Caki2 (cell line): ENCODE measurements at regions not wholly inside any gene's neighbourhood (a gene's known extent, or its start where the extent isn't known, plus 50 kb on each side); places are given as distances from the start of the nearest gene placed in this dataset.
"Not testable (repeated sequence)": the region's sequence is repeated elsewhere in the genome, so short reads cannot be mapped to it uniquely, and the experiment has no call there.

ENCODE experiments used
- DNase-seq: peaks from one replicate; pipeline ENCODE4 v3.0.0-alpha.2; 2015; ENCODE audit warnings: low read depth
- in situ Hi-C: cut with HindIII; loops from 2 replicates; pipeline ENCODE4 v1.10.0; 2016; ENCODE audit warnings: low sequenced_read_pairs, low pct_unique_long_range_greater_than_20kb, mixed read lengths

DNA sequence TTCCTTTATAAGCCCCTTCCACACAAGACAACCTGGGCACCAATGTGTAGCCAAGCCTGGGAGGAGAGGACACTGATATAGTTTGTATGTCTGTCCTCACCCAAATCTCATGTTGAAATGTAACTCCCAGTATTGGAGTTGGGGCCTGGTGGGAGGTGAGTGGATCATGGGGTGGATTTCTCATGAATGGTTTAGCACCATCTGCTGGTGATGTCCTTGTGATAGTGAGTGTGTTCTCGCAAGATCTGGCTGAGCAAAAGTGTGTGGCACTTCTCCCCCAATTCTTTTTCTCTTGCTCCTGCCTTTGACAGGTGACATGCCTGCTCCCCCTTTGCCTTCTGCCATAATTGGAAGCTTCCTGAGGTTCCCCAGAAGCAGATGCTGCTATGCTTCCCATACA lies 135.8 kb downstream of the USP31 start:
- no peak for DNase-seq
- in situ Hi-C loops: no loop called here

DNA sequence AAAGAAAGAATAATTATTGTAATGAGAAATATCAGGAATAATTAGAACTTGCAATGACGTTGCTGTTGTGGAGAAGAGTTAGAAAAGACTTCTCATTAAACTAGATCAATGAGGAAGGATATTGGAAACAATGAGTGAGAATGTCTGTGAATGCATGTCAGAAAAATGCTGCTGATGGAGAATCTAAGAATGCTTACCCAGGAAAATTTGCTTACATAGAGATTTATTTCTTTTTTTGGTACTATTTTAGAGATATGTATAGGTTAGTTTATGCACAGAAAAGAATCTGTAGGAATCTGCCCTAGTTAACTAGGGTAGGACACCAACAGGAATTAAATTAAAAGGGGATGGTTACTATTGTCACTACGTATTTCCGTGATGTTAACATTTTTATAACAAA lies 140.2 kb downstream of the USP31 start:
- in situ Hi-C loops: no loop called here
- no peak for DNase-seq

- DNase-seq: no peak
- in situ Hi-C loops: no loop called here
Observed at GRCh38 chr16:23008041-23008440, 141.2 kb downstream of the USP31 start.

GRCh38 chr16:23006380-23006779 lies 142.9 kb downstream of the USP31 start:
- in situ Hi-C loops: no loop called here
- no peak for DNase-seq

DNA sequence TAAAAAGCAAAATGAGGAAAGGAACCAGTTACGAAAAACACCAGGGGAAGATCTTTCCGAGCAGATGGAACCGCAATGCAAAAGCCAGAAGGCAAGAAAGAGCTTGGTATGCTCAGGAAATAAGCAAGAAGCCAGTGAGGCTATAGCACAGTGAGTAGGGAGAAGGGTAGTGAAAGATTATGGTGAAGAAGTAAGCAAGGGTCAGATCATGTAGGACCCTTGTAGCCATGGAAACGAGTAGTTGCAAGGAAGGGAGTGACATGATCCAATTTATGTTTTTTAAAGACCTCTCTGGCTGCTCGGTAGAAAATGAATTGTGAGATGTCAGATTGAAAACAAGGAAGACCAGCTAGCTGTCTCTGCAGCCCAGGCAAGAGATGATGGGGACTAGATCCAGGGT lies 143.3 kb downstream of the USP31 start:
- in situ Hi-C loops: no loop called here
- DNase-seq: no peak

GRCh38 chr16:22989598-22989997 lies 159.7 kb downstream of the USP31 start:
- in situ Hi-C loops: no loop called here
- DNase-seq: no peak

- no peak for DNase-seq
- in situ Hi-C loops: no loop called here
Observed at GRCh38 chr16:22983614-22984013, 165.6 kb downstream of the USP31 start.

DNA sequence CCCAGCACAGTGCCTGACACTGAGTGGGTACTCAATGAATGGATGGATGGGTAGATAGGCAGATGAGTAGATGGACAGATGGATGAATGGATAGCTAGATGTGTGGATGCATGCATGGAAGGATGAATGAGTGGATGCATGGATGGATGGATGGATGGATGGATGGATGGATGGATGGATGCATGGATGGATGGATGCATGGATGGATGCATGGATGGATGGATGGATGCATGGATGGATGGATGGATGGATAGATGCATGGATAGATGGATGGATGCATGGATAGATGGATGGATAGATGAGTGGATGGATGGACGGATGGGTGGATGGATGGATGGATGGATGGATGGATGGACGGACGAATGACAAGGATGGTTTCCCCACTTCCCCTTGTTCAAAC lies 166.6 kb downstream of the HS3ST2 start:
- in situ Hi-C loops, DNase-seq: not testable (repeated sequence)

- in situ Hi-C loops: no loop called here
- no peak for DNase-seq
Observed at GRCh38 chr16:22979038-22979437, 165.1 kb downstream of the HS3ST2 start.

DNA sequence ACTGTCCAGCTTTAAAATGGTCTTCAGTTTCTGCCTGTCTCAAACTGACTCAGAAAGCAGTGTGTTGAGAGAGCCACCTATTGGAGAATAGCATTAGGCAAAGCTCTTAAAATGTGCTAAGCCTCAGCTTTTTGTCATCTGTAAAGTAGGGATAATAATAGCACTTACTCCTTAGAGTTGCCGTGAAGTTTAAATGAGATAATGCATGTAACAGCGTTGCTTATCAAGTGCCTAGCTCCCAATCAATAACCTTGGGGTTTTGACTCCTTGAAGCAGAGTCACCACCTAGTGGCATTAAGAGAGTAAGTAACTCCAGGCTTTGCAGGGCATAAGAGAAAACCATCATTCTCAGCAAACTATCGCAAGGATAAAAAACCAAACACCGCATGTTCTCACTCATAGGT lies 163.3 kb downstream of the HS3ST2 start:
- in situ Hi-C loops: no loop called here

GRCh38 chr16:22973522-22973921 lies 159.6 kb downstream of the HS3ST2 start:
- no peak for DNase-seq
- in situ Hi-C loops: no loop called here

More for the DNA sequence above, 163.3 kb downstream of the HS3ST2 start:
- DNase-seq: peak; percentile 22

- DNase-seq: no peak
- in situ Hi-C loops: no loop called here
Observed at GRCh38 chr16:22971346-22971924, 157.5 kb downstream of the HS3ST2 start.

- no peak for DNase-seq
- in situ Hi-C loops: no loop called here
Observed at GRCh38 chr16:22970209-22970865, 156.4 kb downstream of the HS3ST2 start.

- in situ Hi-C loops: no loop called here
- no peak for DNase-seq
Observed at GRCh38 chr16:22969567-22969966, 155.6 kb downstream of the HS3ST2 start.

- DNase-seq: no peak
- in situ Hi-C loops: no loop called here
Observed at GRCh38 chr16:22968931-22969330, 155.0 kb downstream of the HS3ST2 start.

DNA sequence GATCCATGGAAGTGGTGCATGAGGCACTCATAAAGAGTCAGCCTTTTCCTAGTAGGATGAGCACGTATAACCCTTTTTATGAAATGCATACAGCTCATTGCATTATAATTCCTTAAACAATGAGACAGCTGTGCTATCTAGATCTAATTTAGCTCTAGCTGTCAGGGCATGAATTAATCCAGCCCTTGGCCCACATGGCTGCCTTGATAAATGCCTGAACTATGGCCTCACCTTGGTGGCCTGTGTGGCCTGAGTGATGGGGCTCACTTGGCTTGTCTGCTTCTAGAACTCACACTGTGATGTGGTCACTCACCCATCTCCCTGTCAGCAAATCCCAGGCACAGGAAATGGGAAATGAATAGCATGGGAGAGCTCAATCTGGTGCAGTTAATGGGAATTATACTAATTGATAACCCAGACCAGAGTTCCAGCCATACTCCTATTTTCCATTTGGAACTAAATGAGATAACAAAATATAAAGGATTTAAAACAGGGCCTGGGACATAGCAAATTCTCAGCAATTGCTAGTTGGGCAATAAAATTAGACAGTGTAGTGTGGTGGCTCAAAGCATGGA lies 153.6 kb downstream of the HS3ST2 start:
- in situ Hi-C loops: no loop called here
- DNase-seq: no peak
